Right lobe of liver (tissue), 6 donors: ENCODE measurements at regions not wholly inside any gene's neighbourhood (a gene's known extent, or its start where the extent isn't known, plus 50 kb on each side); places are given as distances from the start of the nearest gene placed in this dataset.

Experiments used
- ATAC-seq, 4 donors: fragments of 200-7000 bp; cut with Tn5 transposase; one replicate each; pipeline ENCODE4 v1.9.1; 2020; ENCODE audit warnings: mild to moderate bottlenecking in 4 of 4, moderate library complexity in 4 of 4
- DNase-seq, 3 donors: peaks; one replicate each; pipeline ENCODE4 v3.0.0-alpha.2; 2020
- H3K27ac ChIP-seq, 3 donors: fragments of 200-600 bp; one replicate each; pipeline ENCODE4 v1.8.0; 2022
- H3K27me3 ChIP-seq, 2 donors: fragments of 200-600 bp; one replicate each; pipeline ENCODE4 v1.8.0; 2022
- H3K36me3 ChIP-seq, 4 donors: fragments of 200-600 bp; sonication (generic) in 1 of 4; one replicate each; pipeline versions ENCODE4 v1.5.1 to v1.8.0; 2017 to 2022; ENCODE audit warnings: control low read depth in 1 of 4
- H3K4me1 ChIP-seq, 4 donors: fragments of 200-600 bp; sonication (generic) in 1 of 4; one replicate each; pipeline versions ENCODE4 v1.5.1 to v1.8.0; 2017 to 2022; ENCODE audit warnings: control low read depth in 1 of 4
- H3K4me3 ChIP-seq, 3 donors: fragments of 200-600 bp; one replicate each; pipeline ENCODE4 v1.8.0; 2022
- H3K9me3 ChIP-seq, 4 donors: fragments of 200-600 bp; sonication (generic) in 1 of 4; one replicate each; pipeline versions ENCODE4 v1.5.1 to v1.8.0; 2017 to 2022; ENCODE audit warnings: control low read depth in 1 of 4
- CTCF ChIP-seq, 4 donors: fragments of 200-600 bp in 3 of 4; fragments of 450-650 bp in 1 of 4; IDR thresholded peaks; one replicate each; pipeline versions ENCODE4 v1.5.1 to v1.8.0; 2016 to 2022; ENCODE audit warnings: antibody characterized with exemption in 4 of 4, mild to moderate bottlenecking in 2 of 4
- POLR2A ChIP-seq: fragments of 450-650 bp; IDR thresholded peaks from one replicate; pipeline ENCODE4 v1.6.1; 2017; ENCODE audit warnings: antibody characterized with exemption, mild to moderate bottlenecking
- WGBS: methylation state at CpG from one replicate; pipeline ENCODE4 v1.1.6; 2018; ENCODE audit warnings: low coverage, low lambda C conversion rate; ENCODE audit not compliant: insufficient coverage; ENCODE audit errors: missing lambda C conversion rate; 5-methylcytosine and 5-hydroxymethylcytosine counted together
- intact Hi-C, 2 donors: fragments of 100-400 bp; cut with DNase I; formaldehyde crosslinking; loops; one replicate each; pipeline versions ENCODE4 v1.11.2 to v1.14.1; 2022
- donor health status: DM: no; HTN: yes; CAD: no.
- donor health status: DM: no; HTN: no; CAD: no.
- donor health status: DM: no; HTN: no; CAD: no.
- donor health status: DM: no; HTN: yes; CAD: no.
- donor health status: DM: no; HTN: yes; CAD: no.

- Histone ChIP-seq H3K36me3 (no peaks in the 10 kb centered on the region), H3K9me3 (no peaks in the 10 kb centered on the region), H3K4me3 (no peak overlapping the region), H3K4me1 (peaks cover 0 to 17% (median 0%) of the 10 kb centered on the region in 4 donors), H3K27ac (peak overlapping the region in 1 of 3 donors; percentile 33), H3K27me3 (no peaks in the 10 kb centered on the region)
- WGBS: 100% methylated on average over 1 of the region's 1 CpG
- DNase-seq (no peak), ATAC-seq (peak in 3 of 4 donors; percentile 33 to 76 (median 54))
- TF ChIP-seq POLR2A: no peak
- TF ChIP-seq CTCF (IDR thresholded peaks at IDR 0.05): no peak
- intact Hi-C loops: no loop called here
Observed at GRCh38 chr7:17211307-17211836, 87.1 kb upstream of the AHR start.

- intact Hi-C loops: no loop called here
- H3K27me3 ChIP-seq: no peaks in the 10 kb centered on the region
Observed at GRCh38 chr7:17212188-17212587, 86.3 kb upstream of the AHR start.

GRCh38 chr7:17227766-17228490 is 70.5 kb upstream of the AHR start:
- no peaks in the 10 kb centered on the region for H3K36me3 ChIP-seq
- WGBS: 89% methylated on average over 2 of the region's 2 CpGs
- no peaks in the 10 kb centered on the region for H3K9me3 ChIP-seq
- H3K27me3 ChIP-seq: no peaks in the 10 kb centered on the region
- no peaks in the 10 kb centered on the region for H3K4me1 ChIP-seq
- intact Hi-C loops: no loop called here
- no peak overlapping the region for H3K4me3 ChIP-seq
- DNase-seq (no peak), ATAC-seq (no peak)
- H3K27ac ChIP-seq: no peak overlapping the region
- no peak for TF ChIP-seq POLR2A
- no peak for TF ChIP-seq CTCF (IDR thresholded peaks at IDR 0.05)

More at GRCh38 chr7:17212188-17212587, 86.3 kb upstream of the AHR start:
- ATAC-seq: peak; percentile 80 to 96 (median 90)
- peak in 2 of 3 donors; percentile 47 for DNase-seq
- no peak overlapping the region for H3K4me3 ChIP-seq
- no peaks in the 10 kb centered on the region for H3K9me3 ChIP-seq
- peak overlapping the region in 2 of 3 donors; percentile 4 to 33 for H3K27ac ChIP-seq
- TF ChIP-seq POLR2A: no peak
- TF ChIP-seq CTCF (IDR thresholded peaks at IDR 0.05): no peak
- peaks cover 0 to 12% (median 0%) of the 10 kb centered on the region in 4 donors for H3K4me1 ChIP-seq
- H3K36me3 ChIP-seq: no peaks in the 10 kb centered on the region

- Histone ChIP-seq H3K4me3 (no peak overlapping the region), H3K4me1 (no peaks in the 10 kb centered on the region), H3K36me3 (no peaks in the 10 kb centered on the region), H3K27me3 (no peaks in the 10 kb centered on the region), H3K27ac (no peak overlapping the region), H3K9me3 (no peaks in the 10 kb centered on the region)
- intact Hi-C loops: no loop called here
- DNase-seq (no peak), ATAC-seq (no peak)
- 63% methylated on average over 2 of the region's 2 CpGs for WGBS
- no peak for TF ChIP-seq POLR2A
- no peak for TF ChIP-seq CTCF (IDR thresholded peaks at IDR 0.05)
Observed at GRCh38 chr7:17229228-17229627, 69.2 kb upstream of the AHR start.
